ENCODE measurements at regions not wholly inside any gene's neighbourhood (a gene's known extent, or its start where the extent isn't known, plus 50 kb on each side); places are given as distances from the start of the nearest gene placed in this dataset.

- TF ChIP-seq KLF1 (tag by site-specific recombination; IDR thresholded peaks at IDR 0.05): no peak
- no peak for TF ChIP-seq ZNF776 (tag by site-specific recombination; IDR thresholded peaks at IDR 0.05; ENCODE audit: borderline replicate concordance)
- TF ChIP-seq ZBTB20 (tag by site-specific recombination; IDR thresholded peaks at IDR 0.05): no peak
- no peak for TF ChIP-seq ZNF660 (tag by site-specific recombination; IDR thresholded peaks at IDR 0.05)
- no peak for TF ChIP-seq ZNF514 (tag by site-specific recombination; IDR thresholded peaks at IDR 0.05)
Observed at GRCh38 chr5:67575087-67575486, 378.5 kb upstream of the CD180 start (continued).

GRCh38 chr5:67561151-67561932 lies 364.7 kb upstream of the CD180 start:
- ChIA-PET CTCF (no interaction called here), POLR2A (no interaction called here)
- no peak overlapping the region for H3K27ac ChIP-seq (ENCODE audit: extremely low read depth, low read depth, low read length)
- H3K4me3 ChIP-seq (ENCODE audit: low read depth, low read length): no peak overlapping the region
- no peak for TF ChIP-seq ZNF664 (tag by site-specific recombination; IDR thresholded peaks at IDR 0.05)
- TF ChIP-seq ZNF16 (tag by site-specific recombination; IDR thresholded peaks at IDR 0.05; ENCODE audit: low read depth): no peak
- no peak for TF ChIP-seq ZNF18 (tag by site-specific recombination; IDR thresholded peaks at IDR 0.05)
- TF ChIP-seq KLF1 (tag by site-specific recombination; IDR thresholded peaks at IDR 0.05): no peak
- no peak for TF ChIP-seq SP2 (tag by site-specific recombination; IDR thresholded peaks at IDR 0.05)
- no peak for TF ChIP-seq ZBTB8A (tag by site-specific recombination; IDR thresholded peaks at IDR 0.05)
- no peak for TF ChIP-seq ZSCAN5A (tag by site-specific recombination; IDR thresholded peaks at IDR 0.05)
- no peak for TF ChIP-seq ZNF670 (tag by site-specific recombination; IDR thresholded peaks at IDR 0.05; ENCODE audit: low read depth)
- no peak for TF ChIP-seq ZNF280C (tag by site-specific recombination; IDR thresholded peaks at IDR 0.05)
- no peak for TF ChIP-seq BCL11A (tag by site-specific recombination; IDR thresholded peaks at IDR 0.05; ENCODE audit: low read depth)
- H3K9me3 ChIP-seq (ENCODE audit: control insufficient read depth, insufficient read depth, low read depth, low read length): no peaks in the 10 kb centered on the region; the same call in 1 of the 2 replicates
- no peaks in the 10 kb centered on the region for H3K36me3 ChIP-seq (ENCODE audit: control insufficient read depth in 2 of 2, insufficient read depth in 1 of 2, low read length in 2 of 2)
- no peaks in the 10 kb centered on the region for H3K4me1 ChIP-seq (ENCODE audit: control insufficient read depth, insufficient read depth, low read length)

- Histone ChIP-seq H3K4me3 (ENCODE audit: low read depth, low read length) (no peak overlapping the region), H3K27ac (ENCODE audit: extremely low read depth, low read depth, low read length) (no peak overlapping the region), H3K36me3 (ENCODE audit: control insufficient read depth in 2 of 2, insufficient read depth in 1 of 2, low read length in 2 of 2) (no peaks in the 10 kb centered on the region), H3K9me3 (ENCODE audit: control insufficient read depth, insufficient read depth, low read depth, low read length) (no peaks in the 10 kb centered on the region), H3K4me1 (ENCODE audit: control insufficient read depth, insufficient read depth, low read length) (no peaks in the 10 kb centered on the region)
- TF ChIP-seq ZNF121 (tag by site-specific recombination; IDR thresholded peaks at IDR 0.05): no peak
- no peak for TF ChIP-seq MEIS1 (CRISPR knock-in tag; IDR thresholded peaks at IDR 0.05; ENCODE audit: borderline replicate concordance)
- no peak for TF ChIP-seq SP2 (tag by site-specific recombination; IDR thresholded peaks at IDR 0.05)
- TF ChIP-seq KLF8 (tag by site-specific recombination; IDR thresholded peaks at IDR 0.05): no peak
- TF ChIP-seq TCF7L2 (IDR thresholded peaks at IDR 0.05; ENCODE audit: borderline replicate concordance, low read depth, low read length): no peak
- TF ChIP-seq ZNF280C (tag by site-specific recombination; IDR thresholded peaks at IDR 0.05): no peak
- TF ChIP-seq ZNF449 (tag by site-specific recombination; IDR thresholded peaks at IDR 0.05): no peak
- TF ChIP-seq ZFP37 (tag by site-specific recombination; IDR thresholded peaks at IDR 0.05): no peak
- TF ChIP-seq ZNF837 (tag by site-specific recombination; IDR thresholded peaks at IDR 0.05): no peak
- no peak for TF ChIP-seq HOXA7 (CRISPR knock-in tag; IDR thresholded peaks at IDR 0.05; ENCODE audit: borderline replicate concordance)
- ChIA-PET CTCF (no interaction called here), POLR2A (no interaction called here)
Observed at GRCh38 chr5:67552773-67553172, 356.2 kb upstream of the CD180 start.

All from HEK293 (cell line).